ENCODE measurements at regions not wholly inside any gene's neighbourhood (a gene's known extent, or its start where the extent isn't known, plus 50 kb on each side); places are given as distances from the start of the nearest gene placed in this dataset.

- H3K4me3 ChIP-seq (ENCODE audit: extremely low read depth in 1 of 4, insufficient read depth in 2 of 4, low read depth in 3 of 4, low read length in 4 of 4): no peak overlapping the region
- TF ChIP-seq, protein P1, sequence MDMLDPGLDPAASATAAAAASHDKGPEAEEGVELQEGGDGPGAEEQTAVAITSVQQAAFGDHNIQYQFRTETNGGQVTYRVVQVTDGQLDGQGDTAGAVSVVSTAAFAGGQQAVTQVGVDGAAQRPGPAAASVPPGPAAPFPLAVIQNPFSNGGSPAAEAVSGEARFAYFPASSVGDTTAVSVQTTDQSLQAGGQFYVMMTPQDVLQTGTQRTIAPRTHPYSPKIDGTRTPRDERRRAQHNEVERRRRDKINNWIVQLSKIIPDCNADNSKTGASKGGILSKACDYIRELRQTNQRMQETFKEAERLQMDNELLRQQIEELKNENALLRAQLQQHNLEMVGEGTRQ (IDR thresholded peaks at IDR 0.05; ENCODE audit: low read length): no peak
- no peak for TF ChIP-seq SAP30 (IDR thresholded peaks at IDR 0.05; ENCODE audit: insufficient read depth, insufficient replicate concordance, low read length)
- TF ChIP-seq FOSL1 (IDR thresholded peaks at IDR 0.05; ENCODE audit: insufficient read depth, low read depth, low read length): no peak
- no peak for TF ChIP-seq HDAC2 (IDR thresholded peaks at IDR 0.05; ENCODE audit: borderline replicate concordance in 1 of 2, low read depth in 2 of 2, low read length in 2 of 2)
- no peak for TF ChIP-seq BCL11A (IDR thresholded peaks at IDR 0.05; ENCODE audit: low read depth in 2 of 2, low read length in 2 of 2)
- TF ChIP-seq CHD1 (IDR thresholded peaks at IDR 0.05; ENCODE audit: low read depth, low read length): no peak
- TF ChIP-seq ATF3 (IDR thresholded peaks at IDR 0.05; ENCODE audit: insufficient read depth, low read depth, low read length): no peak
- no peak for TF ChIP-seq BRCA1 (IDR thresholded peaks at IDR 0.05; ENCODE audit: low read depth, low read length)
- TF ChIP-seq POU5F1 (IDR thresholded peaks at IDR 0.05; ENCODE audit: low read depth, low read length): no peak
- TF ChIP-seq RXRA (IDR thresholded peaks at IDR 0.05; ENCODE audit: insufficient read depth, low read depth, low read length): no peak
- FAIRE-seq: no peak
- no peaks in the 10 kb centered on the region for H3K4me1 ChIP-seq (replicated peaks in 1 of 4; ENCODE audit: control insufficient read depth in 3 of 4, insufficient read depth in 4 of 4, low read length in 3 of 4)
- no peaks in the 10 kb centered on the region for H3K36me3 ChIP-seq (ENCODE audit: control insufficient read depth in 2 of 4, insufficient read depth in 4 of 4, low read length in 3 of 4)
- H2BK15ac ChIP-seq (ENCODE audit: low read length): no peak overlapping the region
- H3K14ac ChIP-seq (ENCODE audit: insufficient read length): no peak overlapping the region
- no peak overlapping the region for H4K5ac ChIP-seq (ENCODE audit: insufficient read length, low read depth, low read length)
- no peak overlapping the region for H3K4me2 ChIP-seq (ENCODE audit: insufficient read depth in 1 of 2, low read depth in 2 of 2, low read length in 2 of 2)
- no peak overlapping the region for H2BK5ac ChIP-seq (ENCODE audit: low read depth, low read length)
- H4K91ac ChIP-seq (replicated peaks; ENCODE audit: insufficient read length, low read length): no peak overlapping the region
- no peaks in the 10 kb centered on the region for H3K27me3 ChIP-seq (replicated peaks in 1 of 4; ENCODE audit: control insufficient read depth in 3 of 4, extremely low read depth in 1 of 4, insufficient read depth in 3 of 4, low read length in 3 of 4)
- no peak for DNase-seq (ENCODE audit: low read depth in 1 of 2, low spot score in 2 of 2)
- POLR2A ChIA-PET (ENCODE audit: partially characterized antibody): no interaction called here
- H2BK20ac ChIP-seq (ENCODE audit: low read length): no peak overlapping the region
- no peak overlapping the region for H3K4ac ChIP-seq (replicated peaks; ENCODE audit: insufficient read length, low read depth, low read length)
- no peaks in the 10 kb centered on the region for H3K9me3 ChIP-seq (ENCODE audit: insufficient read depth in 2 of 2, low read depth in 1 of 2, low read length in 1 of 2)
- H3K79me1 ChIP-seq (ENCODE audit: low read depth, low read length): no peaks in the 10 kb centered on the region
- H3K27ac ChIP-seq (ENCODE audit: low read depth, low read length): no peak overlapping the region
- H3K9ac ChIP-seq (replicated peaks in 1 of 4; ENCODE audit: extremely low read depth in 1 of 4, low read depth in 3 of 4, low read length in 3 of 4): no peak overlapping the region
- no peak overlapping the region for H4K8ac ChIP-seq (ENCODE audit: extremely low read depth, insufficient read depth, low read length)
- no peak overlapping the region for H2BK120ac ChIP-seq (replicated peaks; ENCODE audit: low read depth, low read length)
- no peak overlapping the region for H2AFZ ChIP-seq (ENCODE audit: low read length)
- no peak overlapping the region for H3K18ac ChIP-seq (ENCODE audit: extremely low read depth, low read length)
- no peaks in the 10 kb centered on the region for H3K79me2 ChIP-seq (ENCODE audit: control insufficient read depth in 1 of 2, insufficient read depth in 2 of 2, low read length in 2 of 2)
- no peak overlapping the region for H3K56ac ChIP-seq (replicated peaks; ENCODE audit: insufficient read length, low read depth, low read length)
- no peak overlapping the region for H3K23ac ChIP-seq (ENCODE audit: insufficient read length)
- H2BK12ac ChIP-seq (ENCODE audit: low read depth, low read length): no peak overlapping the region
- H4K20me1 ChIP-seq (replicated peaks in 1 of 2; ENCODE audit: control insufficient read depth in 1 of 2, insufficient read depth in 2 of 2, low read length in 2 of 2): no peaks in the 10 kb centered on the region
- no peak overlapping the region for H2AK5ac ChIP-seq (ENCODE audit: low read depth, low read length)
- no peaks in the 10 kb centered on the region for H3K23me2 ChIP-seq (ENCODE audit: low read depth, low read length)
- CTCF ChIA-PET (ENCODE audit: partially characterized antibody): interaction anchor here (0.8 kb wide), 2 partner anchors 47 to 50 kb away, joined by 3 read pairs; no protein-coding TSS in a partner anchor
Observed at GRCh38 chr18:56139372-56139771, 499.0 kb downstream of the TXNL1 start.

All from H1 (cell line).